DOHH2 (cell line): ENCODE measurements at regions not wholly inside any gene's neighbourhood (a gene's known extent, or its start where the extent isn't known, plus 50 kb on each side); places are given as distances from the start of the nearest gene placed in this dataset.

ENCODE experiments used
- H3F3A ChIP-seq: fragments of 200-600 bp; sonication (generic), shearing (Covaris generic); 2 replicates; pipeline ENCODE4 v1.6.0; 2016; ENCODE audit warnings: antibody characterized with exemption, mild to moderate bottlenecking; ENCODE audit not compliant: control insufficient read depth, insufficient read depth
- H3K27ac ChIP-seq: fragments of 200-600 bp; sonication (generic); 2 replicates; pipeline ENCODE4 v1.5.1; 2014; ENCODE audit warnings: low read depth, mild to moderate bottlenecking, low read length, moderate library complexity
- H3K27me3 ChIP-seq: fragments of 200-600 bp; sonication (generic); 2 replicates; pipeline ENCODE4 v1.6.1; 2014; ENCODE audit warnings: mild to moderate bottlenecking, low read length, mixed read lengths; ENCODE audit not compliant: control insufficient read depth
- H3K36me3 ChIP-seq: fragments of 200-600 bp; sonication (generic); 2 replicates; pipeline ENCODE4 v1.6.1; 2014; ENCODE audit warnings: mild to moderate bottlenecking, low read length, moderate library complexity, mixed read lengths; ENCODE audit not compliant: control insufficient read depth
- H3K4me1 ChIP-seq: fragments of 200-600 bp; sonication (generic); 2 replicates; pipeline ENCODE4 v1.6.1; 2014; ENCODE audit warnings: mild to moderate bottlenecking, low read length, mixed read lengths; ENCODE audit not compliant: control insufficient read depth
- H3K4me2 ChIP-seq: fragments of 200-600 bp; sonication (generic); 2 replicates; pipeline ENCODE4 v1.6.0; 2014; ENCODE audit warnings: mild to moderate bottlenecking, low read length, moderate library complexity
- H3K4me3 ChIP-seq: fragments of 200-600 bp; sonication (generic); 2 replicates; pipeline ENCODE4 v1.5.1; 2014; ENCODE audit warnings: mild to moderate bottlenecking, low read length, mixed read lengths
- H3K79me2 ChIP-seq: fragments of 200-600 bp; sonication (generic); 2 replicates; pipeline ENCODE4 v1.6.1; 2014; ENCODE audit warnings: mild to moderate bottlenecking, low read length, mixed read lengths; ENCODE audit not compliant: control insufficient read depth
- H3K9me2 ChIP-seq: fragments of 200-600 bp; sonication (generic); replicated peaks from 2 replicates; pipeline ENCODE4 v1.6.1; 2014; ENCODE audit warnings: mild to moderate bottlenecking, low read length, mixed read lengths; ENCODE audit not compliant: control insufficient read depth
- H3K9me3 ChIP-seq: fragments of 200-600 bp; sonication (generic); 2 replicates; pipeline ENCODE4 v1.6.1; 2014; ENCODE audit warnings: antibody characterized with exemption, low read length, mixed read lengths; ENCODE audit not compliant: control insufficient read depth, insufficient read depth
- H4K20me1 ChIP-seq: fragments of 200-600 bp; sonication (generic); 2 replicates; pipeline ENCODE4 v1.6.0; 2014; ENCODE audit warnings: low read depth, mild to moderate bottlenecking, antibody characterized with exemption, low read length, moderate library complexity; ENCODE audit not compliant: control insufficient read depth, insufficient read depth
- EZH2phosphoT487 ChIP-seq: fragments of 200-600 bp; sonication (generic); IDR thresholded peaks from 2 replicates; pipeline ENCODE4 v1.6.1; 2017; ENCODE audit warnings: borderline replicate concordance, mild to moderate bottlenecking, antibody characterized with exemption, low read length, moderate library complexity, mixed read lengths
- TF ChIP-seq, protein P1 (sequence below): fragments of 200-600 bp; sonication (generic); IDR thresholded peaks from one replicate; pipeline ENCODE4 v1.5.1; 2014; ENCODE audit warnings: antibody characterized with exemption, mild to moderate bottlenecking, low read depth, low read length; ENCODE audit not compliant: poor library complexity, severe bottlenecking

DNA sequence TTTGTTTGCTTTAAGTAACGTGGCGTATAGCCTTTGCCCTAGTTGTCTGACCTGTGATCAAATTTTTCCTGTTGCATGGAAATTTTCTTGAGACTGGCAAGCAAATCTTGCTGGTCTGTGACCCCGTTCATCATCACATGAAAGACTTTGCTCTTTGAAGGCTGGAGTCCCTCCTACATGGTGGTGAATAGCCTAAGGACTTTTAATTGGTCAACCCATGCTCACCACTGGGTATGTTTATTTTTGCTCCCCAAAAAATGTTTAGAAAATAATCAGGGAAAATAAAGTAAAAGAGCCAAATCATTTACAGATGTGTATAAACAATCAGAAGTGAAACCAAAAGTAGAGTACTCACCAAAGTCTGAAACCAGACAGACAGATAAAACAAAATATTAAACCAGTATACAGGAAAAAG lies 1075.3 kb upstream of the ALCAM start:
- Histone ChIP-seq H3K9me3 (no peaks in the 10 kb centered on the region), H3K9me2 (no peaks in the 10 kb centered on the region), H3K4me1 (no peaks in the 10 kb centered on the region), H3K4me2 (no peak overlapping the region), H3K79me2 (no peaks in the 10 kb centered on the region), H3K27ac (no peak overlapping the region), H3K4me3 (no peak overlapping the region), H4K20me1 (no peaks in the 10 kb centered on the region), H3K36me3 (no peaks in the 10 kb centered on the region), H3F3A (no peaks in the 10 kb centered on the region), H3K27me3 (no peaks in the 10 kb centered on the region)
- TF ChIP-seq, protein P1, sequence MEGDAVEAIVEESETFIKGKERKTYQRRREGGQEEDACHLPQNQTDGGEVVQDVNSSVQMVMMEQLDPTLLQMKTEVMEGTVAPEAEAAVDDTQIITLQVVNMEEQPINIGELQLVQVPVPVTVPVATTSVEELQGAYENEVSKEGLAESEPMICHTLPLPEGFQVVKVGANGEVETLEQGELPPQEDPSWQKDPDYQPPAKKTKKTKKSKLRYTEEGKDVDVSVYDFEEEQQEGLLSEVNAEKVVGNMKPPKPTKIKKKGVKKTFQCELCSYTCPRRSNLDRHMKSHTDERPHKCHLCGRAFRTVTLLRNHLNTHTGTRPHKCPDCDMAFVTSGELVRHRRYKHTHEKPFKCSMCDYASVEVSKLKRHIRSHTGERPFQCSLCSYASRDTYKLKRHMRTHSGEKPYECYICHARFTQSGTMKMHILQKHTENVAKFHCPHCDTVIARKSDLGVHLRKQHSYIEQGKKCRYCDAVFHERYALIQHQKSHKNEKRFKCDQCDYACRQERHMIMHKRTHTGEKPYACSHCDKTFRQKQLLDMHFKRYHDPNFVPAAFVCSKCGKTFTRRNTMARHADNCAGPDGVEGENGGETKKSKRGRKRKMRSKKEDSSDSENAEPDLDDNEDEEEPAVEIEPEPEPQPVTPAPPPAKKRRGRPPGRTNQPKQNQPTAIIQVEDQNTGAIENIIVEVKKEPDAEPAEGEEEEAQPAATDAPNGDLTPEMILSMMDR: no peak
- no peak for TF ChIP-seq EZH2phosphoT487

DNA sequence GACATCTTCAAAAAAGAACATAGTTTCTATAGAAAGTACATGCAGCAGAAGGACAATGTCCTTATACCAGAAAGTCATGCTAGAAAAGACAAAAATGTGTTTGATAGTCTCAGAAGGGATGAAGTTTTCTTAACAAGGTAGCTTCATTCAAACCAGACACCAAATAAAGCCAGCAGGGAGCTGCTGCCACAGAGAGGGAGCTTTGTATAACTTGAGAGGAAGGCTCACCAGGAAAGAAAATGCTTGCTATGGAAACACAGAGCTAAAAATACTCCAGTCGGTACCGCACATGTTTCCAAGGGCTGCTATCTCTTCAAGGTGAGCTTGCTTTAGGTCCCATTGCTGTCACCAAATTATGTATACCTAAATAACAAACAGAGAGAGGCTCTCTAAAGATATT lies 1074.8 kb upstream of the ALCAM start:
- no peaks in the 10 kb centered on the region for H4K20me1 ChIP-seq
- H3K36me3 ChIP-seq: no peaks in the 10 kb centered on the region
- no peaks in the 10 kb centered on the region for H3K79me2 ChIP-seq
- H3K27me3 ChIP-seq: no peaks in the 10 kb centered on the region
- no peaks in the 10 kb centered on the region for H3K4me1 ChIP-seq
- H3K27ac ChIP-seq: no peak overlapping the region
- TF ChIP-seq EZH2phosphoT487: no peak
- TF ChIP-seq, protein P1: no peak
- no peaks in the 10 kb centered on the region for H3F3A ChIP-seq
- no peak overlapping the region for H3K4me3 ChIP-seq
- no peaks in the 10 kb centered on the region for H3K9me2 ChIP-seq
- no peak overlapping the region for H3K4me2 ChIP-seq
- H3K9me3 ChIP-seq: no peaks in the 10 kb centered on the region

DNA sequence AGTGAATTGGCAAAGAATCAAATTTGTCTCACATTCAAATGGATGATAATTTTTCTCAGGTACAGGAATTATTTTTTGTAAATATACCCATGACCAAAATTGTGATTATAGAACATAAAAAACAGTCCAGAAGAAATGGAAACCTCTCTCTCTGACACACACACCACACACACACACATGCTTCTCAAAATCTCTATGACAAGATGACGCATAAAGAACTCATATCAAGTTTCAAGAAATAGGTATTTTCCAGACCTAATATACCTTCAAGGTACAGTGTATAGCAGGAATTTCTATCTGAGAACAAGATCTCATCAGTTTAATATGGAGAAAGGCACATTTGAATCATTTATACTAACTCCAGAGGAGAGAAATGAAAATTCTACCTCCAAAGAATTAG lies 1069.1 kb upstream of the ALCAM start:
- H3K9me2 ChIP-seq: no peaks in the 10 kb centered on the region
- no peak overlapping the region for H3K4me3 ChIP-seq
- H3K4me2 ChIP-seq: no peak overlapping the region
- H3K9me3 ChIP-seq: no peaks in the 10 kb centered on the region
- no peak for TF ChIP-seq EZH2phosphoT487
- TF ChIP-seq, protein P1: no peak
- no peaks in the 10 kb centered on the region for H3K4me1 ChIP-seq
- no peak overlapping the region for H3K27ac ChIP-seq
- no peaks in the 10 kb centered on the region for H3F3A ChIP-seq
- H3K27me3 ChIP-seq: no peaks in the 10 kb centered on the region
- no peaks in the 10 kb centered on the region for H3K79me2 ChIP-seq
- no peaks in the 10 kb centered on the region for H3K36me3 ChIP-seq
- H4K20me1 ChIP-seq: no peaks in the 10 kb centered on the region

DNA sequence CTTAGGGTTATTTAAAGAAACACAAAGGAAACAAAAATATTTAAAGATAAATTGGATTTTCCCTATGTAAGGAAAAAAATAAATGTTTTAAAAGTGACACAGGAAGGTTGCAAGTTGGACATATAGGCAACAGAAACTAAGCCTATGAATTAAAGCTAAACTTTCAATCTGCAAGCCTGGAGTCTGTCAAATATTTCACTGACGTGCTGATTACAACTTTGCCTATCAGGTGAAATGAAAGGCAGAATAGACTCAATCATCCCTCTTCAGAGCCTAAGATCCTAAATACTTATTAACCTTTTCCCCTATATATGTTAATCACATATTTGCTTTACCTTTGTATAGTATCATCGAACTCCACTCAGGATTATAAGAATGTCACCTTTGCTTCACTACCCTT lies 1068.0 kb upstream of the ALCAM start:
- TF ChIP-seq, protein P1: no peak
- TF ChIP-seq EZH2phosphoT487: no peak

More for the DNA sequence above, 1068.0 kb upstream of the ALCAM start:
- no peaks in the 10 kb centered on the region for H3K4me1 ChIP-seq
- no peaks in the 10 kb centered on the region for H3K9me2 ChIP-seq
- H3K4me2 ChIP-seq: no peak overlapping the region
- no peaks in the 10 kb centered on the region for H3K9me3 ChIP-seq
- no peaks in the 10 kb centered on the region for H4K20me1 ChIP-seq
- no peak overlapping the region for H3K27ac ChIP-seq
- no peaks in the 10 kb centered on the region for H3F3A ChIP-seq
- no peaks in the 10 kb centered on the region for H3K27me3 ChIP-seq
- H3K4me3 ChIP-seq: no peak overlapping the region
- no peaks in the 10 kb centered on the region for H3K79me2 ChIP-seq
- no peaks in the 10 kb centered on the region for H3K36me3 ChIP-seq
